ENCODE measurements at regions not wholly inside any gene's neighbourhood (a gene's known extent, or its start where the extent isn't known, plus 50 kb on each side); places are given as distances from the start of the nearest gene placed in this dataset.

- CTCF ChIA-PET = interaction anchor here (0.7 kb wide), 1 partner anchor 509 kb away, joined by 3 read pairs; no protein-coding TSS in a partner anchor
Measured at GRCh38 chrX:26032111-26032912, 105.8 kb upstream of the MAGEB18 start.

GRCh38 chrX:26037367-26037766 is 100.8 kb upstream of the MAGEB18 start:
- TF ChIP-seq SUZ12 (IDR thresholded peaks at IDR 0.05) = no peak
- TF ChIP-seq LEF1 (IDR thresholded peaks at IDR 0.05; ENCODE audit: borderline replicate concordance) = no peak
- TF ChIP-seq ELF4 (IDR thresholded peaks at IDR 0.05) = no peak
- no peak for TF ChIP-seq CTBP1 (IDR thresholded peaks at IDR 0.05; ENCODE audit: borderline replicate concordance)
- ChIA-PET POLR2A (no interaction called here), CTCF (no interaction called here)
- DNase-seq (ENCODE audit: extremely low spot score) = no peak

More at GRCh38 chrX:26032111-26032912, 105.8 kb upstream of the MAGEB18 start:
- POLR2A ChIA-PET = no interaction called here
- no peak for TF ChIP-seq SUZ12 (IDR thresholded peaks at IDR 0.05)
- TF ChIP-seq FOXK2 (IDR thresholded peaks at IDR 0.05) = no peak
- no peak for TF ChIP-seq FOXM1 (IDR thresholded peaks at IDR 0.05; ENCODE audit: borderline replicate concordance)
- TF ChIP-seq BHLHE40 (IDR thresholded peaks at IDR 0.05; ENCODE audit: borderline replicate concordance) = no peak
- no peak for TF ChIP-seq ZNF384 (IDR thresholded peaks at IDR 0.05)
- TF ChIP-seq HDGF (IDR thresholded peaks at IDR 0.05; ENCODE audit: borderline replicate concordance) = no peak
- TF ChIP-seq L3MBTL2 (conservative IDR thresholded peaks at IDR 0.05) = no peak
- TF ChIP-seq LEF1 (IDR thresholded peaks at IDR 0.05; ENCODE audit: borderline replicate concordance) = no peak
- no peak for TF ChIP-seq TARDBP (IDR thresholded peaks at IDR 0.05)
- TF ChIP-seq ARNT (IDR thresholded peaks at IDR 0.05) = no peak
- no peak for TF ChIP-seq NFRKB (IDR thresholded peaks at IDR 0.05)
- TF ChIP-seq CTBP1 (IDR thresholded peaks at IDR 0.05; ENCODE audit: borderline replicate concordance) = no peak
- DNase-seq (ENCODE audit: extremely low spot score) = no peak

GRCh38 chrX:26050099-26050498 is 88.0 kb upstream of the MAGEB18 start:
- TF ChIP-seq SP1 (IDR thresholded peaks at IDR 0.05) (no peak), FOXK2 (IDR thresholded peaks at IDR 0.05) (no peak), TARDBP (IDR thresholded peaks at IDR 0.05) (no peak), FOXA1 (IDR thresholded peaks at IDR 0.05) (no peak), PKNOX1 (IDR thresholded peaks at IDR 0.05) (no peak), LEF1 (IDR thresholded peaks at IDR 0.05; ENCODE audit: borderline replicate concordance) (no peak), FOXM1 (IDR thresholded peaks at IDR 0.05; ENCODE audit: borderline replicate concordance) (no peak), HDGF (IDR thresholded peaks at IDR 0.05; ENCODE audit: borderline replicate concordance) (no peak), ARNT (IDR thresholded peaks at IDR 0.05) (no peak), ZNF384 (IDR thresholded peaks at IDR 0.05) (no peak), NFRKB (IDR thresholded peaks at IDR 0.05) (no peak), SUZ12 (IDR thresholded peaks at IDR 0.05) (no peak), BHLHE40 (IDR thresholded peaks at IDR 0.05; ENCODE audit: borderline replicate concordance) (no peak), ELF4 (IDR thresholded peaks at IDR 0.05) (no peak), L3MBTL2 (conservative IDR thresholded peaks at IDR 0.05) (no peak), CTBP1 (IDR thresholded peaks at IDR 0.05; ENCODE audit: borderline replicate concordance) (no peak)
- no peak for DNase-seq (ENCODE audit: extremely low spot score)
- ChIA-PET POLR2A (no interaction called here), CTCF (no interaction called here)

GRCh38 chrX:26070882-26071281 is 67.3 kb upstream of the MAGEB18 start:
- TF ChIP-seq ARNT (IDR thresholded peaks at IDR 0.05) = no peak
- TF ChIP-seq SP1 (IDR thresholded peaks at IDR 0.05) = no peak
- TF ChIP-seq NFRKB (IDR thresholded peaks at IDR 0.05) = no peak
- no peak for TF ChIP-seq FOXK2 (IDR thresholded peaks at IDR 0.05)
- no peak for TF ChIP-seq PKNOX1 (IDR thresholded peaks at IDR 0.05)
- TF ChIP-seq FOXM1 (IDR thresholded peaks at IDR 0.05; ENCODE audit: borderline replicate concordance) = no peak
- TF ChIP-seq BHLHE40 (IDR thresholded peaks at IDR 0.05; ENCODE audit: borderline replicate concordance) = no peak
- TF ChIP-seq ELF4 (IDR thresholded peaks at IDR 0.05) = no peak
- no peak for TF ChIP-seq SUZ12 (IDR thresholded peaks at IDR 0.05)
- TF ChIP-seq TARDBP (IDR thresholded peaks at IDR 0.05) = no peak
- no peak for DNase-seq (ENCODE audit: extremely low spot score)
- POLR2A ChIA-PET = no interaction called here
- CTCF ChIA-PET = no interaction called here

- DNase-seq (ENCODE audit: extremely low spot score) = no peak
- ChIA-PET POLR2A (no interaction called here), CTCF (no interaction called here)
- TF ChIP-seq TARDBP (IDR thresholded peaks at IDR 0.05) (no peak), L3MBTL2 (conservative IDR thresholded peaks at IDR 0.05) (no peak), CTBP1 (IDR thresholded peaks at IDR 0.05; ENCODE audit: borderline replicate concordance) (no peak), ZNF384 (IDR thresholded peaks at IDR 0.05) (no peak), FOXA1 (IDR thresholded peaks at IDR 0.05) (no peak), NFRKB (IDR thresholded peaks at IDR 0.05) (no peak), ARNT (IDR thresholded peaks at IDR 0.05) (no peak), LEF1 (IDR thresholded peaks at IDR 0.05; ENCODE audit: borderline replicate concordance) (no peak), BHLHE40 (IDR thresholded peaks at IDR 0.05; ENCODE audit: borderline replicate concordance) (no peak), FOXM1 (IDR thresholded peaks at IDR 0.05; ENCODE audit: borderline replicate concordance) (no peak), SP1 (IDR thresholded peaks at IDR 0.05) (no peak), PKNOX1 (IDR thresholded peaks at IDR 0.05) (no peak), FOXK2 (IDR thresholded peaks at IDR 0.05) (no peak)
Measured at GRCh38 chrX:26071618-26072017, 66.5 kb upstream of the MAGEB18 start.

GRCh38 chrX:26083093-26083492 is 55.0 kb upstream of the MAGEB18 start:
- CTCF ChIA-PET = no interaction called here
- no peak for DNase-seq (ENCODE audit: extremely low spot score)
- POLR2A ChIA-PET = no interaction called here
- no peak for TF ChIP-seq CTBP1 (IDR thresholded peaks at IDR 0.05; ENCODE audit: borderline replicate concordance)

Measured in HEK293T (cell line).